Progenitor cell of endocrine pancreas (in vitro differentiated cells): ENCODE measurements at regions not wholly inside any gene's neighbourhood (a gene's known extent, or its start where the extent isn't known, plus 50 kb on each side); places are given as distances from the start of the nearest gene placed in this dataset.

Experiments used
- DNase-seq: peaks from one replicate; pipeline ENCODE4 v3.0.0; 2021; ENCODE audit warnings: low spot score; ENCODE audit not compliant: unreplicated experiment
- H3K27ac Mint-ChIP-seq: 2 replicates; pipeline ENCODE4 v1.8.0; 2021; ENCODE audit warnings: mild to moderate bottlenecking, moderate library complexity, mixed read lengths
- H3K27me3 Mint-ChIP-seq: 2 replicates; pipeline ENCODE4 v1.8.0; 2021; ENCODE audit warnings: mixed read lengths
- H3K36me3 Mint-ChIP-seq: 2 replicates; pipeline ENCODE4 v1.8.0; 2022; ENCODE audit warnings: mixed read lengths; ENCODE audit not compliant: insufficient read depth
- H3K4me1 Mint-ChIP-seq: 2 replicates; pipeline ENCODE4 v1.8.0; 2021; ENCODE audit warnings: low read depth, mixed read lengths
- H3K4me3 Mint-ChIP-seq: 2 replicates; pipeline ENCODE4 v1.8.0; 2021; ENCODE audit warnings: low read depth, mild to moderate bottlenecking, moderate library complexity, mixed read lengths
- H3K9me3 Mint-ChIP-seq: 2 replicates; pipeline ENCODE4 v1.8.0; 2021; ENCODE audit warnings: low read depth, mixed read lengths
- CTCF ChIP-seq: fragments of 200-600 bp; sonication (generic); IDR thresholded peaks from one replicate; pipeline ENCODE4 v1.5.0; 2021; ENCODE audit warnings: antibody characterized with exemption, mild to moderate bottlenecking; ENCODE audit not compliant: unreplicated experiment

- no peaks in the 10 kb centered on the region for H3K9me3 Mint-ChIP-seq
- H3K4me3 Mint-ChIP-seq: no peak overlapping the region
- H3K36me3 Mint-ChIP-seq: no peaks in the 10 kb centered on the region
- no peak for DNase-seq
- H3K27me3 Mint-ChIP-seq: no peaks in the 10 kb centered on the region
- no peak for TF ChIP-seq CTCF
- H3K4me1 Mint-ChIP-seq: no peaks in the 10 kb centered on the region
- no peak overlapping the region for H3K27ac Mint-ChIP-seq
Observed at GRCh38 chr4:30879855-30880598, 159.9 kb downstream of the PCDH7 start.

- no peaks in the 10 kb centered on the region for H3K36me3 Mint-ChIP-seq
- no peaks in the 10 kb centered on the region for H3K27me3 Mint-ChIP-seq
- no peak for DNase-seq
- no peak for TF ChIP-seq CTCF
- H3K27ac Mint-ChIP-seq: no peak overlapping the region
- H3K4me1 Mint-ChIP-seq: no peaks in the 10 kb centered on the region
- H3K4me3 Mint-ChIP-seq: no peak overlapping the region
- H3K9me3 Mint-ChIP-seq: no peaks in the 10 kb centered on the region
Observed at GRCh38 chr4:30881985-30882384, 161.8 kb downstream of the PCDH7 start.

- Mint-ChIP-seq H3K4me3 (no peak overlapping the region), H3K9me3 (no peaks in the 10 kb centered on the region), H3K27ac (no peak overlapping the region), H3K36me3 (no peaks in the 10 kb centered on the region), H3K27me3 (no peaks in the 10 kb centered on the region), H3K4me1 (no peaks in the 10 kb centered on the region)
- DNase-seq: no peak
- no peak for TF ChIP-seq CTCF
Observed at GRCh38 chr4:30882443-30882842, 162.3 kb downstream of the PCDH7 start.

- no peak overlapping the region for H3K27ac Mint-ChIP-seq
- H3K4me3 Mint-ChIP-seq: no peak overlapping the region
- no peak for TF ChIP-seq CTCF
- H3K36me3 Mint-ChIP-seq: no peaks in the 10 kb centered on the region
- H3K4me1 Mint-ChIP-seq: no peaks in the 10 kb centered on the region
- DNase-seq: no peak
- H3K27me3 Mint-ChIP-seq: no peaks in the 10 kb centered on the region
- H3K9me3 Mint-ChIP-seq: no peaks in the 10 kb centered on the region
Observed at GRCh38 chr4:30882995-30883675, 163.0 kb downstream of the PCDH7 start.

- Mint-ChIP-seq H3K36me3 (no peaks in the 10 kb centered on the region), H3K27me3 (no peaks in the 10 kb centered on the region), H3K4me1 (peaks cover 22% of the 10 kb centered on the region), H3K27ac (no peak overlapping the region), H3K9me3 (no peaks in the 10 kb centered on the region), H3K4me3 (no peak overlapping the region)
- DNase-seq: no peak
- no peak for TF ChIP-seq CTCF
Observed at GRCh38 chr4:30901461-30902451, 181.6 kb downstream of the PCDH7 start.
